Activated T-helper 1 cell treated with Interleukin-2 at 50 U/mL for 16 hours (primary cell): ENCODE measurements at regions not wholly inside any gene's neighbourhood (a gene's known extent, or its start where the extent isn't known, plus 50 kb on each side); places are given as distances from the start of the nearest gene placed in this dataset.

Source experiments
- DNase-seq: peaks from one replicate; pipeline ENCODE4 v3.0.0-alpha.2; 2020; ENCODE audit warnings: low read depth

GRCh38 chr20:52490711-52491430, 299.3 kb upstream of the ZFP64 start:
- no peak for DNase-seq

GRCh38 chr20:52484438-52484837, 292.9 kb upstream of the ZFP64 start:
- DNase-seq, result no peak

- DNase-seq, result no peak
These were observed 291.8 kb upstream of the ZFP64 start for GRCh38 chr20:52483382-52483781.

DNA sequence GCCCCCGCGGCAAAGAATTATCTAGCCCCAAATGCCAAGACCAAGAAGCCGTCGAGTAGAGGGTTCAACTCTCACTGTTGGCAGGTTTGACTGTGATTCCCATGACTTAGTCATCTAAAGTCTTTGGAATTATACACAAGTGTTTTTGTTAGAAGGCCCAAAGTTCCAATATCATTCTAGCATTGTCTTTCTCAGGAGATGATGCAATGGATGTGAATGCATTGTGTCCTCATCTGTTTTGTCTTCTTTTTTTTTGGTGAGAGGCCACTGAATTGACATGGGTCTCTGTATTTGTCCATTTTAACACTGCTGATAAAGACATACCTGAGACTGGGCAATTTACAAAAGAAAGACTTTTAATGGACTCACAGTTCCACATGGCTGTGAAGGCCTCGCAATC, 290.5 kb upstream of the ZFP64 start:
- no peak for DNase-seq

DNA sequence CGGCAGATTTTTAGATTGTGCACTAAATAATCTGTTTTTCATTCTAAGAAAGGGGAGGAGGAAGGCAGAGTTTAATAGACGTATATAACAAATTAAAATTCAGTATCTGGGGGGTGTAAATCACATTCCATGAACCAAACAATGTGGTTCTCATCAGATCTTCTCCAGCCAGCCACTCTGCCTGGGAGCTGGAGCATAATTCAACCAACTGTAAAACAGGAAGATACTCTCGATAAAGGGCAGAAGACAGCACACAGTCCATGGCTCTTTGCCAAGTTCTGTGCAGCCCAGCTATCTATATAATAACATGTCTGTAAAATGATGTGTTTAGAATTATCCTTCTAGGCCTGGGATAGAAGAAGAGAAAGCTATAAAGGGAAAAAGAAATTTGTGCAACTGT, 289.9 kb upstream of the ZFP64 start:
- no peak for DNase-seq

GRCh38 chr20:52476074-52476750, 284.6 kb upstream of the ZFP64 start:
- no peak for DNase-seq

DNA sequence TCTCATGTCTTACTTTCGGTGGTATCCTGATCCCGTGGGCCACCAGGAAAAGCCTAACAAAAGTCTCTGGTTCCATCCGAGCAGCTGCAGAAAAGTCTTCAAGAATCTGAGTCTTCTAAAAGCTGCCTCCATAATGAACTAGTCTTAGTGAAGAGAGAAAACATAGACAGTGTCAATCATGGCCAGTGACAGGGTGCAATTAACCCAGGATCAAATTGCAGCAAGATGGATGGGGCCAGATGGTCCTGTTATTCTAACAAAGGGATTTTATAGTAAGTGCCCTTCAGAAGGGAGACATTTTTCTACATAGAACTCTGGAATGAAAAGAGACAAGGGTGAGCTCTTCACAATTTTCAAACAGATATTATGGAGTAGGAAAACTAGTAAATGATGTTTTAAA, 281.6 kb upstream of the ZFP64 start:
- no peak for DNase-seq

GRCh38 chr20:52470561-52470960, 279.0 kb upstream of the ZFP64 start:
- no peak for DNase-seq

DNA sequence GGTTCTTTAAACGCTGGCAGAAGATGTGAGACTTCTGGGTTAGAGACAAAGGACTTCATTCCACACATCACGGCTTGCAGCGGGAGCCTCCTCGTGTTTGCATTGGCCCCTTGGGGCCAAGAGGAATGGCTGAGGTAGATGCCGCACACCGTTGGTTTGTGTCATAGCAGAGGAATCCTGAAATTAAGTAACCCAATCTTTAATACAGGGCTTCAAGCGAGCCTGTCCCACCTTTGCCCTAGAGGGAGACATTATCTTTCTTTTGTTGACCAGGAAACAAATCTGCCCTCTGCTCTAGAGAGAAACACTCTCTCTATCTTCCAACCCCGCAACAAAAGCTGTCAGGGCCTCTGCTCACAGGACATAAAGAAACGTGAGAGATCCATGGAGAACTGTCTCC, 277.5 kb upstream of the ZFP64 start:
- DNase-seq, result no peak

GRCh38 chr20:52465991-52466390, 274.4 kb upstream of the ZFP64 start:
- no peak for DNase-seq

- no peak for DNase-seq
These were observed 270.0 kb upstream of the ZFP64 start for GRCh38 chr20:52461582-52461981.

DNA sequence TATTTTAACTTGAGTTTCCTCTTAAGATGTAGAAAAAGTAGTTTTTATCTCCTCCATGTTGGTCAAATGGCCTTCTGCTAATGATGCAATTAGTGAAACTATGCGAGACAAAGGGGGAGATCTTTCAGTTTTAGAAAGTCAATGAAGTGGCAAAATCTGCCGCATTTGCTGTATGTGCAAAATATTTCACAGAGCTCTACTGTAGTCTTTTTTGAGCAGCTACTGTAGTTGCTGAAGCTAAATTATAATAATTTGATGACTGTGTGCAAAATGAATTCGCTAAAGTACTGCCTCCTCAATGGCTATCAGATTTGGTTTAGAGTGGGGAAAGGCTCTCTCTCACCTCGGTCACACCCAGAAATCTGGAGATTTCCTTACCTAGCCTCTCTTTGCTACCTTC, 267.6 kb upstream of the ZFP64 start:
- DNase-seq, result no peak

DNA sequence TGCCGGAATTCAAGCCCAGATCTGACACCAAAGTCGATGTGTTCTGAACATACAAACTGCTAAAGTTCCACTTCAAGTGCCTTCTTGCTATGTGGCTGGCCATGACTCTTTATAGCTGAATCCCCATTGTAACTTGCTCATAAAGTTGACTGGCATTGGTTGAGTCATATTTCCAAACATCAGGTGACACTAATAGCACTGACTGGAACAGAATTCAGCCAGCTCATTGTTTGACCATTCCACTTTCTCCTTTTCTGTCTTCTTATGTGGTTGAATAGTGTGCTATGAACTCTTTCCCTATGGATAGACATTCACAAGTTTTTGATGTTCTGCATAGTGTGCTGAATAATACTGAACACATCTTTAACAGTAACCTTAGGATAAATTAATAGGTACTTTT, 266.2 kb upstream of the ZFP64 start:
- DNase-seq, result no peak

DNA sequence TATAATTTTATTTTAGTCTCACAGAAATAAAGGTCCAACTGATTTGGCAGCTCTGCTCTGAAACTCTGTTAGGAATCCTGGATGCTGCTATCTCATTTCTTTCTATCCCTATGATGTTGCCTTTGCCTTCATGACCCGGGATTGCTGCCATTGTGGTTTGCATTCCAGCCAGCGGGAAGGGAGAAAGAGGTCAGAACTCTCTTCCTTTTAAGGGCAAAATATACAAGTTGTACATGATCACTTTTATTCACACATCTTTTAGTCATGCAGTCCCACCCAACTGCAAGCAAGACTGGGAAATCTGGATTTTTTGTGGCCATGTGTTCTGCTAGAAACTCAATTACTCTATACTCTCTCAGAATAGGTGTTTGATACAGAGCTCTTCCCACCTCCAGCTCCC, 263.1 kb upstream of the ZFP64 start:
- no peak for DNase-seq

DNA sequence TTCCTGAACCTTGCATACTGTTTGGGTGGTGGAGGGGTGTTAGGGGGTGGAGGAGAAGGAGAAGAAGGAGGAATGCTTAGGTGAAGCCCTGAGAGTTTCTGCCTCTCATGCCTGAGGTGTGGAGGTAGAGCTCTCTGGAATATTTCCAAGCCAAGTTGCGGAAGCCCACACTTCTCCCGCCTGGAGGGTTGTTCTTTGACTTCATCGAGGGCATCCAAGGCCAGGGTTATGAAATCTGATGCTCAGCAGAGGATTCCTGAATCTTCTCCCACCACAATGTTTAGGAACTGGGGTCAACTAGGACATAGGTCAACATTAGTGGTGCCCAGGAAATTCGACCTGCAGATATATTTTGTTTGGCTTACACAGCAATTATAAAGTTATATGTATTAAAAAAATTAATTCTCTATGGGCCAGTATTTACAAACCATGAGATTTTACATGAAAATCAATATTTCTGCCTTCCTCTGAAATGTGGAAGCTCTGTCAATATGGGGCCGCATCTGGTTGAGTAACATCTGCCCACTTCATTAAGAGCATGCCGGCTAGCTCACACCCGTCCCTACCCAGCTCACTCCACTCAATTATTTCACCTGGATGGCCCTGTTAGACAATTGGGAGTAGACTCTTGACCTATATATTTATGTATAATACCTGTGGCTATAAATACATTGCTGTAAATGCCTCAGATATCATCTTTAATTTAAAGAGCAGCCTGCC, 257.1 kb upstream of the ZFP64 start:
- no peak for DNase-seq

- no peak for DNase-seq
These were observed 255.6 kb upstream of the ZFP64 start for GRCh38 chr20:52447225-52447551.

- DNase-seq, result no peak
These were observed 255.0 kb upstream of the ZFP64 start for GRCh38 chr20:52446421-52447224.

DNA sequence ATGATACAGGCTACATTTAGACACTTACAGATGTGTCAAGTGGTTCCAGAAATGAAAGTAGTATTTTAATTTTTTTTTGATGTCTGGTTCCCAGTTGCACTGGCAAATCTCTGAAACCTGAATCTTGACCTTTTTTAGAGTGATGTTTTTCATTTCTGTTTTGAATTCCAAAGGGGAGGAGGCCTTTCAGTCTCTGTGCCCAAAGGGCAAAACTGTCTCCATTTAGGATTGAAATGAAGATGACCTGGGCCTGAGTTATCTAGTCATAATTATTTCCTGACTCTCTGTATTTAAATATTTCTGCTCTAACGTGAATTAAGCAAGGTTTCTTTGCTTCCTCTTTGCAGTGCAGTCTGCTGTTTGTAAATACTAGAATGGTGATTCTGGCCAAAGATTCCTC, 252.9 kb upstream of the ZFP64 start:
- no peak for DNase-seq

GRCh38 chr20:52443874-52444273, 252.3 kb upstream of the ZFP64 start:
- no peak for DNase-seq

DNA sequence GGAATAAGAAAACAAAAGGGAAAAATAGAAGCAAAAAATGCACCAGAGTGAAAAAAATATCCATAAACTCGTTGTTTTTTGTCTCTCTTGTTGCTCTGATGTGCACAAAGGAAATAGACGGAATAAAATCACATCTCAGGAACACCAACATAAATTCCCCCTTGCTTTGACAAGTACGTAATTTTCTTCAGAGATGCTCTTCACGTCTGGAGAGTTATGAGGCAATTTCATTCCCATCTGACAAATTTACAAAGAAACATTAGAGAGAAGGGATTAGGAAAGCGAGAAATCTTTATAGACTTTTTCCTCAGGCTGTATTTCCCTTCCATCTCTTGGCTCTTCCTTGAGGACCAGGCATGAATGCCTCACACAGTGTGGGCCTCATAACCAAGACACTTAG, 250.1 kb upstream of the ZFP64 start:
- no peak for DNase-seq

- DNase-seq, result no peak
These were observed 247.8 kb upstream of the ZFP64 start for GRCh38 chr20:52439375-52439774.

DNA sequence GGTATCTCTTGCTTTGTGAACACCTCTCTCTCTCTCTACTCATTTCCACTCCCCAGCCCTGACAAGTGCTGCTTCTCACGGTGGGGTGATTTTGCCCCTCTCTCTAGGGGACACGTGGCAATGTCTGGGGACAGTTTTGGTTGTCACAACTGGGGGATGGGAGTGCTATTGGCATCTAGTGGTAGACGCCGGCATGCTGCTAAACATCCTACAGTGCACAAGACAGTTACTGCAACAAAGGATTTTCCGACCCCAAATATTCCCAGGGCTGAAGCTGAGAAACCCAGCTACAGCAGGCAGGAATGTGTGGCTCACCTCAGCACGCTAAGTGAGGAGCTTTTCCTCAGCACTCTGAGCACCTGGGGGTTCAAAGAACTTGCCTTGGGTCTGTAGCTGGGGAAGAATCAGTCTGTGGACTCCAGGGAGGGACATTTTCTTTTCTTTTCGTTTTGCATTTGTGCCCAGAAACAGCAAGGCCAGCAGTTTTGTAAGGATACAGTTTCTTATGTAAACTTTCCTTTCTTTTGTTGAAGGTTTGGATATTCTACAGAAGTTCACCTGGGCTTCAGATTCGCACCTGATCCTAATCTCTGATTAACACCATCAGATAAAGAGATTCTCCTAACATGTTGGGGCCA, 246.9 kb upstream of the ZFP64 start:
- DNase-seq, result no peak
